Fibroblast of lung (primary cell): ENCODE measurements at regions not wholly inside any gene's neighbourhood (a gene's known extent, or its start where the extent isn't known, plus 50 kb on each side); places are given as distances from the start of the nearest gene placed in this dataset.

ENCODE experiments used
- DNase-seq, 2 donors: peaks; one replicate each; pipeline versions ENCODE4 v3.0.0 to v3.0.0-alpha.2; 2010; ENCODE audit warnings: low read depth in 2 of 2
- H2AFZ ChIP-seq: 2 replicates; pipeline ENCODE4 v1.5.1; 2012; ENCODE audit warnings: low read length, control low read depth, inconsistent platforms
- H3K27ac ChIP-seq: 2 replicates; pipeline ENCODE4 v1.5.1; 2011; ENCODE audit warnings: low read length, control low read depth; ENCODE audit not compliant: insufficient read depth
- H3K27me3 ChIP-seq: 2 replicates; pipeline ENCODE4 v1.5.1; 2011; ENCODE audit warnings: mild to moderate bottlenecking, low read length; ENCODE audit not compliant: control insufficient read depth, insufficient read depth
- H3K36me3 ChIP-seq: 2 replicates; pipeline ENCODE4 v1.5.1; 2011; ENCODE audit warnings: low read length; ENCODE audit not compliant: control insufficient read depth, insufficient read depth
- H3K4me1 ChIP-seq: 2 replicates; pipeline ENCODE4 v1.5.1; 2011; ENCODE audit warnings: low read length; ENCODE audit not compliant: control insufficient read depth, insufficient read depth; ENCODE audit errors: extremely low read depth
- H3K4me2 ChIP-seq: 2 replicates; pipeline ENCODE4 v1.5.1; 2011; ENCODE audit warnings: low read length, control low read depth; ENCODE audit not compliant: insufficient read depth; ENCODE audit errors: extremely low read depth
- H3K4me3 ChIP-seq, 4 experiments: fragments of 200-600 bp in 1 of 4; sonication (generic) in 1 of 4; replicated peaks in 1 of 4; 2 replicates each; pipeline ENCODE4 v1.5.1; 2011 to 2016; ENCODE audit warnings: low read length in 4 of 4, low read depth in 3 of 4, mild to moderate bottlenecking in 3 of 4, control low read depth in 2 of 4, inconsistent platforms in 1 of 4, mixed read lengths in 1 of 4; ENCODE audit not compliant: insufficient read depth in 1 of 4; ENCODE audit errors: control extremely low read depth in 1 of 4
- H3K79me2 ChIP-seq: 2 replicates; pipeline ENCODE4 v1.5.1; 2012; ENCODE audit warnings: mild to moderate bottlenecking, low read length, inconsistent platforms; ENCODE audit not compliant: control insufficient read depth, insufficient read depth
- H3K9ac ChIP-seq: 2 replicates; pipeline ENCODE4 v1.5.1; 2011; ENCODE audit warnings: mild to moderate bottlenecking, low read length, control low read depth; ENCODE audit not compliant: insufficient read depth
- H3K9me3 ChIP-seq: 2 replicates; pipeline ENCODE4 v1.5.1; 2012; ENCODE audit warnings: low read depth, low read length; ENCODE audit not compliant: control insufficient read depth, insufficient read depth
- H4K20me1 ChIP-seq: 2 replicates; pipeline ENCODE4 v1.5.1; 2011; ENCODE audit warnings: low read length; ENCODE audit not compliant: control insufficient read depth, insufficient read depth; ENCODE audit errors: extremely low read depth
- EZH2 ChIP-seq: IDR thresholded peaks from 2 replicates; pipeline ENCODE4 v1.5.1; 2012; ENCODE audit warnings: low read length, control low read depth, mild to moderate bottlenecking; ENCODE audit errors: missing control alignments
- TF ChIP-seq, protein P1 (sequence below), 2 donors: IDR thresholded peaks in 1 of 2; conservative IDR thresholded peaks in 1 of 2; 1 replicate in 1 of 2; 2 replicates in 1 of 2; pipeline ENCODE4 v1.5.1; 2011 to 2012; ENCODE audit warnings: low read length in 2 of 2, control low read depth in 1 of 2, inconsistent platforms in 1 of 2, low read depth in 1 of 2, mild to moderate bottlenecking in 1 of 2

DNA sequence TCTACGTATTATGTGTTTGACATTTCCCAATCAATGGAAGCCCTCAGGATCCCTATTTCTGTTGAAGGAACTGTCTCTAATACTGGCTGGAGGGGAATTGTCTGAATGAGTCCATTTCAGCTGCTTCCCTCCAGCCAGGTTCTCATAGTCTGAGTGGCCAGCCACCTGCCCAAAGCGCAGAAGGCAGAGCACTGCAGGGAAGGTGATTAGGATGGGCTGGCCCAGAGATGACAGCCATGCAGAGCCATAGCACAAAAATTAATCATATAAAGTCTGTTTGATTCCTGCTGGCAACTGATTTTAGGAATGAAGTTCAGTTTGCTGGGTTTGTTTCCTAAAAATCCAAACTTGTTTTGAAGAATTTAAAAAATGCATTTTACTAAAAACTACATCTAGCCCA, 327.1 kb downstream of the ETAA1 start:
- Histone ChIP-seq H3K79me2 (no peaks in the 10 kb centered on the region), H3K27me3 (no peaks in the 10 kb centered on the region), H2AFZ (no peak overlapping the region), H3K4me3 (no peak overlapping the region), H3K4me2 (no peak overlapping the region), H3K4me1 (no peaks in the 10 kb centered on the region), H3K9me3 (no peaks in the 10 kb centered on the region), H3K9ac (no peak overlapping the region), H3K36me3 (no peaks in the 10 kb centered on the region), H4K20me1 (no peaks in the 10 kb centered on the region), H3K27ac (no peak overlapping the region)
- no peak for TF ChIP-seq EZH2
- TF ChIP-seq, protein P1, sequence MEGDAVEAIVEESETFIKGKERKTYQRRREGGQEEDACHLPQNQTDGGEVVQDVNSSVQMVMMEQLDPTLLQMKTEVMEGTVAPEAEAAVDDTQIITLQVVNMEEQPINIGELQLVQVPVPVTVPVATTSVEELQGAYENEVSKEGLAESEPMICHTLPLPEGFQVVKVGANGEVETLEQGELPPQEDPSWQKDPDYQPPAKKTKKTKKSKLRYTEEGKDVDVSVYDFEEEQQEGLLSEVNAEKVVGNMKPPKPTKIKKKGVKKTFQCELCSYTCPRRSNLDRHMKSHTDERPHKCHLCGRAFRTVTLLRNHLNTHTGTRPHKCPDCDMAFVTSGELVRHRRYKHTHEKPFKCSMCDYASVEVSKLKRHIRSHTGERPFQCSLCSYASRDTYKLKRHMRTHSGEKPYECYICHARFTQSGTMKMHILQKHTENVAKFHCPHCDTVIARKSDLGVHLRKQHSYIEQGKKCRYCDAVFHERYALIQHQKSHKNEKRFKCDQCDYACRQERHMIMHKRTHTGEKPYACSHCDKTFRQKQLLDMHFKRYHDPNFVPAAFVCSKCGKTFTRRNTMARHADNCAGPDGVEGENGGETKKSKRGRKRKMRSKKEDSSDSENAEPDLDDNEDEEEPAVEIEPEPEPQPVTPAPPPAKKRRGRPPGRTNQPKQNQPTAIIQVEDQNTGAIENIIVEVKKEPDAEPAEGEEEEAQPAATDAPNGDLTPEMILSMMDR (conservative IDR thresholded peaks at IDR 0.05 in 1 of 2, IDR thresholded peaks at IDR 0.05 in 1 of 2; ENCODE audit: low read depth in 1 of 2, low read length in 2 of 2) = no peak
- DNase-seq = no peak

DNA sequence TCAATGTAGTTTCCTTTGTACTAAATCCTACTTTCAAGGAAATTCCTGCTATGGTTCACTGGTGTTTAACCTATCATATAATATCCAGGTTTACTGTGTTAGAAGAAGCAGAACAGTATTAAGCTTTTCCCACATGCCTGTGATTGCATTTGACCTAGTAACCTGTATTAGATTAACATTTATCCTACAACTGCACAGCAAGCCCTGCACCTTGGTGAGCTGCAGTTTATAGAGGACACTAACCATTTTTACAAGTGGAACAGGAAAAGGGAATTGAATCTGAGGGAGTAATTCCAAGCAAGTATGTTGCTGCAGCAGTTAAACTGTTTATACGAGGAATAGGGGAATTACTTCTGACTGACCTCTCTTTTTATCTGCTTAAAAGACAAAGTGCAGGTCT, 328.6 kb downstream of the ETAA1 start:
- Histone ChIP-seq H3K27me3 (no peaks in the 10 kb centered on the region), H3K9me3 (no peaks in the 10 kb centered on the region), H3K27ac (no peak overlapping the region), H4K20me1 (no peaks in the 10 kb centered on the region), H3K4me3 (no peak overlapping the region), H3K9ac (no peak overlapping the region), H3K4me2 (no peak overlapping the region), H2AFZ (no peak overlapping the region), H3K79me2 (no peaks in the 10 kb centered on the region), H3K36me3 (no peaks in the 10 kb centered on the region), H3K4me1 (no peaks in the 10 kb centered on the region)
- no peak for DNase-seq
- TF ChIP-seq EZH2 = no peak
- TF ChIP-seq, protein P1 (conservative IDR thresholded peaks at IDR 0.05 in 1 of 2, IDR thresholded peaks at IDR 0.05 in 1 of 2; ENCODE audit: low read depth in 1 of 2, low read length in 2 of 2) = no peak

DNA sequence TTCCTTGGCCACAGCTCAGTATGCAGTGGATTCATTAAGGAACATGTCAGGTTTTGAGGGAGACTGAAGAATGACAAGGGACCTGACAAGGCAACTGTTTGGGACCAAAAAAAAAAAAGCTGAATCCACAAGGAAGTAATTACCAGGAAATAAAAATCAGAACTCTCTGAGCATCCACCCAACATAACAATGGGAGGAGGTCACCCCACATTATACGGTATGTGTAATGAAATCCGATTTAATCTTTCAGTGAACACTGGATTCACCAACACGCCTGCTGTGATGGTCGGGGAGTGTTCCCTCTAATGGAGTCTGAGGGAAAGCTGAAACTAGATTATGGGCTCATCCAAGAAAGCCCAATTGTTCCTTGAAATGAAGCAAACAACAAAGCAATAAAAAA, 329.3 kb downstream of the ETAA1 start:
- Histone ChIP-seq H3K9ac (no peak overlapping the region), H3K27ac (no peak overlapping the region), H3K4me3 (no peak overlapping the region), H3K4me2 (no peak overlapping the region), H3K79me2 (no peaks in the 10 kb centered on the region), H3K27me3 (no peaks in the 10 kb centered on the region), H3K9me3 (no peaks in the 10 kb centered on the region), H3K36me3 (no peaks in the 10 kb centered on the region), H2AFZ (no peak overlapping the region), H3K4me1 (no peaks in the 10 kb centered on the region), H4K20me1 (no peaks in the 10 kb centered on the region)
- no peak for TF ChIP-seq EZH2
- TF ChIP-seq, protein P1 (conservative IDR thresholded peaks at IDR 0.05 in 1 of 2, IDR thresholded peaks at IDR 0.05 in 1 of 2; ENCODE audit: low read depth in 1 of 2, low read length in 2 of 2) = no peak
- no peak for DNase-seq
